GM13977 (cell line): ENCODE measurements at regions not wholly inside any gene's neighbourhood (a gene's known extent, or its start where the extent isn't known, plus 50 kb on each side); places are given as distances from the start of the nearest gene placed in this dataset.

Experiments
- DNase-seq: peaks from one replicate; pipeline ENCODE4 v3.0.0; 2012; ENCODE audit warnings: low spot score
- CTCF ChIP-seq: IDR thresholded peaks from 2 replicates; pipeline ENCODE4 v1.5.1; 2012; ENCODE audit warnings: mild to moderate bottlenecking, control low read depth; ENCODE audit not compliant: insufficient read depth; ENCODE audit errors: extremely low read depth, missing control alignments
- in situ Hi-C: fragments of 300-500 bp; cut with MboI; formaldehyde crosslinking; loops from one replicate; pipeline ENCODE4 v1.12.0; 2022; ENCODE audit warnings: low sequenced_read_pairs, low pct_unique_long_range_greater_than_20kb, mixed read lengths, inconsistent platforms; ENCODE audit not compliant: unreplicated experiment

GRCh38 chr16:5867250-5867649, 769.7 kb upstream of the EEF2KMT start:
- no peak for DNase-seq
- TF ChIP-seq CTCF: no peak
- in situ Hi-C loops: no loop called here

GRCh38 chr16:5865236-5865635, 767.6 kb upstream of the EEF2KMT start:
- in situ Hi-C loops: no loop called here

GRCh38 chr16:5863071-5863606, 765.5 kb upstream of the EEF2KMT start:
- no peak for TF ChIP-seq CTCF
- no peak for DNase-seq
- in situ Hi-C loops: no loop called here

More at GRCh38 chr16:5865236-5865635, 767.6 kb upstream of the EEF2KMT start:
- DNase-seq: no peak
- no peak for TF ChIP-seq CTCF

- in situ Hi-C loops: no loop called here
- TF ChIP-seq CTCF: no peak
- no peak for DNase-seq
These were observed 764.7 kb upstream of the EEF2KMT start for GRCh38 chr16:5862103-5862840.

GRCh38 chr16:5861241-5861640, 763.6 kb upstream of the EEF2KMT start:
- in situ Hi-C loops: no loop called here
- no peak for TF ChIP-seq CTCF
- no peak for DNase-seq

- in situ Hi-C loops: no loop called here
- no peak for TF ChIP-seq CTCF
- no peak for DNase-seq
These were observed 760.6 kb upstream of the EEF2KMT start for GRCh38 chr16:5858180-5858579.

GRCh38 chr16:5854027-5854426, 756.4 kb upstream of the EEF2KMT start:
- in situ Hi-C loops: no loop called here
- TF ChIP-seq CTCF: no peak
- DNase-seq: no peak
